ENCODE measurements at regions not wholly inside any gene's neighbourhood (a gene's known extent, or its start where the extent isn't known, plus 50 kb on each side); places are given as distances from the start of the nearest gene placed in this dataset.
"Not testable (repeated sequence)": the region's sequence is repeated elsewhere in the genome, so short reads cannot be mapped to it uniquely, and the experiment has no call there.

DNA sequence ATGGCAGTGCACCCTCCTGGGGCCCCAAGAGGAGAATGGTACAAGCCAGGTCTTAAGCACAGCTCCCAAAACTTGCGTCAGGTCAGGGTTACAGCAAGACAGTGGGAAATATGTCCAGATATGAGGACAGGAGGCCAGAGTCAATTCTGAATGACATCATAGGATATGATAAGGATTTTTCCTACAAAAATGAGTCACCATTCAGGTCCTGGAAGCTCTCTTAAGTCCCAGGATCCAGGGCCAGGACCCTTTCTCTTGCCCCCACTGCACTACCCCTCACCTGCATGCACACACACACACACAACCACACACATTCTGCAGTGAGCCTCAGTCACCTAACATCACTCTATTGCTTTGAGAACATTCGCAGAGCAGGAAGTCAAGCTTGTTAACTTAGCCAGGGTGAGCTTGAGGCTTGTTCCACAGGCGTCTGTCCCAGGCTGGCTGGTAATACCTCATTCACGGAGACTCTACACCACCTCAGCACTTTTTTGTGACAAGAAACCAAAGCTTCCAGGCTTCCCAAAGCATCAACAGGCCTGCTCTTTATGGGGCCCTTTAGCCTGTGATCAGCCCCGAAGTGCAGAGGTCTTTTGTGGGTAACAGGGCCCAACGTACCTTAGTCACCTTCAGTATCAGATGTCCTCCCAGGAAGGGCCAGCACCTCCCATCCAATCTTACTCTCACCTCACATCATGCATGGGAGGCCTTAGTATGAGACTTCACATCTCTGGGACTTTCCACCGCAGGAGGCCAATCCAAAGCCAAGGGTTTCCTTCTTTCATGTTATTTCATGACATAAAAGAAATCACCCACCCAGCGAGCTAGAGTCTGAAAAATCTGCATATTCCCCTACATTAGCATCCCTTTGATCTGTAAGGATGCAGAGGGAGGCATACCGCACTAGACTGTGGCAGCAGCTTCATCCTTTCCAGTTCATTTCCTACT is 74.0 kb upstream of the LIPC start:
- no peak for DNase-seq (ENCODE audit: low read depth in 2 of 2)

DNA sequence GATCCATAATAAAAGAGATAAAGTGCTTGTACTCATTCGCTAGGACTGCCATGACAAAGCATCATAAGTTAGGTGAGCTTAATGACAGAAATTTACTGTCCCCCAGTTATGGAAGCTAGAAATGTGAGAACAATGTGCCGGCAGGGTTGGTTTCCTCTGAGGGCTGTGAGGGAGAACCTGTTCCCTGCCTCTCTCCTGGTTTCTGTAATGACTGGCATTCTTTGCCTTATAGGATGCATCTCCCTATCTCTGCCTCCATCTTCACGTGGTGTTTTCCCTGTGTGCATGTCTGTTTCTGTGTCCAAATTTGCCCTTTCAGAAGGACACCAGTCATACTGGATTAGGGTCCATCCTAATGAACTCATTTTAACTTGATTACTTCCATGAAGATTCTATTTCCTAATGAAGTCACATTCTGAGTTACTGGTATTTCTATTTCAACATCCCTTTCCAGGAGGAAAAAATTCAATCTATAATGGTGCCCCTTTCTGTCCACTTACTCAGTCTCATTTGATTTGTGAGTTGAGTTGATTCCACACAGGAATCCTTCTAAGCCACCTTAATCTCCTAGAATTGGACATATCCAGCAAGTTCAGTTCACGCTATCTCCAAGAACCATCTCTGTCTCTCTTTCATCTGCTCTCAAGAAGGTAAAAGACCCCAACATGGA is 71.2 kb upstream of the LIPC start:
- no peak for DNase-seq (ENCODE audit: low read depth in 2 of 2)

DNA sequence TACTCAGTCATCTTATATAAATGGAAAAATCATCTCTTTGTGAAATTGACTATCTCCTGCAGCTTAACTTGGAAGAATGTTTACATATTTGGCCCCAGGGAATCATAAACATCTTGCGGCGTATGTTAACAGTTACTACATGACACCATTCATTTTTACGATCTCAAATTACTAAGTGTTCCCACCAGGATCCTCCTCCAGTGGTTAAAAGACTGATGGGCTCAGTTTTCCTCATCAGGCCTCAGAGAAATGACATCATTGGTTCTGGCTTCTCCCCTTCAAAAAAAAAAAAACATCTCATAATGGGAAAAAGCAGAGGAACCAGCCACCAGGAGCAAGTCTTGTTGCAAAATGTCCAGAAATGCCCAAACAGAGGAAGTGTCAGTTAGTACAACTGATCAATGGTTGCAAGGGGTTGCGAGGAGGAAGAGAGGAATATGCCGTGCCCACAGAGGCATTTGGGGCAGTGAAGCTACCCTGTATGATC is 70.5 kb upstream of the LIPC start:
- no peak for DNase-seq (ENCODE audit: low read depth in 2 of 2)

DNA sequence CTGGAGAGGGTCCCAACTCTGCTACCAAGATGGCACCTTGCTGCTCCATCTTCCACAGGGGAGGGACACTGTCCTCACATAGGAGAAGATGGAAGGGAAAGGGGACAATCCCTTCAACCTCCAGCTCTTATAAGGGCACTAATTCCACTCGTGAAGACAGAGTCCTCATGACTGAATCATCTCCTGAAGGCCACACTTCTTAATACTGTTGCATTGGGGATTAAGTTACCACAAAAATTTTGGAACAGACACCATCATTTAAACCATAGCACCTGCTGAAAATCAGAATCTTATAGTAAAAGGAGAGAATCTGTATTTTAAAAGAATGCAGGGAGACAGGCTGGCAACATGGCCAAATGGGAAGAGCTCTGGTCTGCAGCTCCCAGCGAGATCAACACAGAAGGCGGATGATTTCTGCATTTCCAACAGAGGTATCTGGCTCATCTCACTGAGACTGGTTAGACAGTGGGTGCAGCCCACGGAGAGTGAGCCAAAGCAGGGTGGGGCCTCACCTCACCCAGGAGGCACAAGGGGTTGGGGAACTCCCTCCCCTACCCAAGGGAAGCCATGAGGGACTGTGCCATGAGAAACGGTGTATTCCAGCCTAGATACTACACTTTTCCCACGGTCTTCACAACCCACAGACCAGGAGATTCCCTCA is 69.4 kb upstream of the LIPC start:
- no peak for DNase-seq (ENCODE audit: low read depth in 2 of 2)

DNA sequence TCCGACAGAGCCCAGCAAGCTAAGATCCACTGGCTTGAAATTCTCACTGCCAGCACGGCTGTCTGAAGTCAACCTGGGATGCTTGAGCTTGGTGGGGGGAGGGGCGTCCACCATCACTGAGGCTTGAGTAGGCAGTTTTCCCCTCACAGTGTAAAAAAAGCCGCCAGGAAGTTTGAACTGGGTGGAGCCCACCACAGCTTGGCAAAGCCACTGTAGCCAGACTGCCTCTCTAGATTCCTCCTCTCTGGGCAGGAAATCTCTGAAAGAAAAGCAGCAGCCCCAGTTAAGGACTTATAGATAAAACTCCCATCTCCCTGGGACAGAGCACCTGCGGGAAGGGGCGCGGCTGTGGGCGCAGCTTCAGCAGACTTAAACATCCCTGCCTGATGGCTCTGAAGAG is 68.7 kb upstream of the LIPC start:
- not testable (repeated sequence) for DNase-seq (ENCODE audit: low read depth in 2 of 2)

DNA sequence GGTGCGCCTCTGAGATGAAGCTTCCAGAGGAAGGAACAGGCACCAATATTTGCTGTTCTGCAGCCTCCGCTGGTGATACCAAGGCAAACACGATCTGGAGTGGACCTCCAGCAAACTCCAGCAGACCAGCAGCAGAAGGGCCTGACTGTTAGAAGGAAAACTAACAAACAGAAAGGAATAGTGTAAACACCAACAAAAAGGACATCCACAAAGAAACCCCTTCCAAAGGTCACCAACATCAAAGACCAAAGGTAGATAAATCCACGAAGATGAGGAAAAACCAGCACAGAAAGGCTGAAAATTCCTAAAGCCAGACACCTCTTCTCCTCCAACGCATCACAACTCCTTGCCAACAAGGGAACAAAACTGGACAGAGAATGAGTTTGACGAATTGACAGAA is 68.1 kb upstream of the LIPC start:
- not testable (repeated sequence) for DNase-seq (ENCODE audit: low read depth in 2 of 2)

DNA sequence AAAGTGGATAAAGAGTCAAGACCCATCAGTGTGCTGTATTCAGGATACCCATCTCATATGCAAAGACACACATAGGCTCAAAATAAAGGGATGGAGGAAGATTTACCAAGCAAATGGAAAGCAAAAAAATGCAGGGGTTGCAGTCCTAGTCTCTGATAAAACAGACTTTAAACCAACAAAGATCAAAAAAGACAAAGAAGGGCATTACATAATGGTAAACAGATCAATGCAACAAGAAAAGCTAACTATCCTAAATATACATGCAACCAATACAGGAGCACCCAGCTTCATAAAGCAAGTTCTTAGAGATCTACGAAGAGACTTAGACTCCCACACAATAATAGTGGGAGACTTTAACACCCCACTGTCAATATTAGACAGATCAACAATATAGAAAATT is 66.7 kb upstream of the LIPC start:
- not testable (repeated sequence) for DNase-seq (ENCODE audit: low read depth in 2 of 2)

DNA sequence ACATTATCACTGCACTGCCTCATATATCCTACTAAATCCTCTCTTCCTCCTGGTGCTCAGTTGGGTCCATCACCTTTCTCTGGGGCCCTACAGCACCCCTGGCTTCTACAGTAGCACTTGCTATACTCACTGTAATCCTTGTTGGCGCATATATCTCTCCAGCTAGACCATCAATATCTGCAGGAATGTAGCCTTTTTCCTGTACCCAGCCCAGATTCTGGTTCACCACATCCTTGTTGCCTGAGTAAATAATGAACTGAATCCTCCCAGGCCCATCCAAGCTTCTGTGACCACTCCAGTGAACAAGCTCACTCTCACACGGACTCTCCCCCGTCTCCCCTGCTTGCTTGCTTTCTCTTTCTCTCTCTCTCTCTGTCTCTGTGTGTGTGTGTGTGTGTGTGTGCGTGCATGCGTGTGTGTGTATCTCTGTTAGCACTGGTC is 62.5 kb upstream of the LIPC start:
- DNase-seq (ENCODE audit: low read depth in 2 of 2) = no peak

DNA sequence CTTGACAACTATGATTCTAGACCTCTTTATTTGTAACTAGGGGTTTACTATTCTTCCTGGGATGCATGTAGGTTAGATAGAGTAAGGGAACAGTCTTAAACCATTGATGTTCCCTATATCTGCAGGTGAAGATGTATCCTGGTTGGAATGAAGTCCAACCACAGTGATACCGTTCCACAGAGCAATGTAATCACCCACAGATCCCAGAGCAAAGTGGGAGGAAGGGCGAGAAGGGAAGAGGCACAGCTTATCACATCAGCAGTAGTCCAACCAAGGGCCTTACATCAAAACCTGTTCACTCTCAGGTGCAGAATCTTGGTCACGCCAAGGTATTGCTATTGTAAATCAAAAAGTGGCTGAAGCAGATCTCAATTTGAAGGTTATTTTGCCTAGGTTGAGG is 61.8 kb upstream of the LIPC start:
- DNase-seq (ENCODE audit: low read depth in 2 of 2) = no peak

DNA sequence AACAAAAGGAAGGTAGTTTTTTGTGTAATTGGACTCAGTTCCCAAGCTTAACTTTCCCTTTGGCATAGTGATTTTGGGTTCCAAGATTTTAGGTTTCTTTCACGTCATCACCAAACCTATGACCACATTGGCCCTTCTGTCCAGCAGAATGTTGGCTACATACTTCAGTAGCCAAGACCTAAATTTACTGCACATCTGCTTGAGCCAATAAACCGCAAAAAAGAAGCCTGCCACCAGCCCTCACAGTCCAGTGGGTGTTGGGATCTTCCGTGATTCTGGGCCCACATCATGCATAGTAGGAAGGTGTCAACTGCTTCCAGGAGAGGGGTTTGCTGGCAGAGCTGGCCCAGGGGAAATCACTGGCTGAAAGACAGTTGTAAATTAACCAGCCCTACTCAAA is 57.6 kb upstream of the LIPC start:
- DNase-seq (ENCODE audit: low read depth in 2 of 2) = no peak

DNA sequence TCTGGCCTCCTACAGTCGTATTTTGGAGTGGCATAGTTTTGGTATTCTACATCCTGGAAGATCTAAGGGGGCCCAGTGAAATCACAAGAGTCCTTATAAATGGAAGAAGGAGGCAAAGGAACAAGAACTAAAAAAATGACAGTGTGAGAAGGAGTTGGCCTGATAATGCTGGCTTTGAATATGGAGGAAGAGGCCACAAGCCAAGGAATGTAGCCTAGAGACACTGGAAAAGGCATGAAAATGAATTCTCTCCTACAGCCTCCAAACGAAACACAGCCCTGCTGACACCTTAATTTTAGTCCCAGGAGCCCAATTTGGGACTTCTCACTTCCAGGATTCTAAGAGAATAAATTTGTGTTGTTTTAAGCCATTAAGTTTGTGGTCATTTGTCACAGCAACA is 54.6 kb upstream of the LIPC start:
- DNase-seq (ENCODE audit: low read depth in 2 of 2) = no peak

DNA sequence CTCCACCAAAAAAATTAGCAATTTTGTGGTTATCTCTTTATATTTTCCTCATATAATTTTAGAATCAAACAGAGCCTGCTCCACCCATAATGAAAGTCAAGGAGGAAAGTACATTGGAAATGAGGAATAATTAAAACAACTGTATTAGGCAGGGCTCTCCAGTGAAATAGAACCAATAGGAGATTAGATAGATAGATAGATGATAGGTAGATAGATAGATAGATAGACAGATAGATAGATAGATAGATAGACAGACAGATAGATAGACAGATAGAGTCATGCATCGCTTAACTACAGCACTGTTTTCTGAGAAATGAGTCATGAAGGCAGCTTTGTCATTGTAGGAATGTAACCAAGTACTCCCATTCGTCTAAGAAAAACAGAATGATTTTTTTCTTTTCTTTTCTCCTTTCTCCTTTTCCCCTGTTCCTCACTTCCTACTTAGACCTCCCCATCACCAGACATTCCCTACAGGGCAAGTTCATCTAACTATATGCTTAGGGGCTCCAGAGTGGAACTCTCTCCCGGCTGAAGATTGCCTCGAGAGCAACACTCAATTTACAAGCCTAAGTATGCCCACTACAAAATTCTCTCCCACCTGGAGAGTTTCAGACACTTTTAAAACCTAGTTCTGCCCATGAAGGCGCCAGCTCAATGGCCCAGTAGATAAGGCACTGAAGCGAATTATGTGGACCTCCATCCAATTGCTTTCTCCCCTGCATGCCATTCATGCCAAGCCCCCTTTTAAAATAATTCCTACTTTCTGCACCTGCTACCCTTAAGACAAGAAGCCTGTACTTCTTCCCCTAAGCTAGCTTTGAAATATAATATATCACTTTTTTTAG is 53.3 kb upstream of the LIPC start:
- no peak for DNase-seq (ENCODE audit: low read depth in 2 of 2)

DNA sequence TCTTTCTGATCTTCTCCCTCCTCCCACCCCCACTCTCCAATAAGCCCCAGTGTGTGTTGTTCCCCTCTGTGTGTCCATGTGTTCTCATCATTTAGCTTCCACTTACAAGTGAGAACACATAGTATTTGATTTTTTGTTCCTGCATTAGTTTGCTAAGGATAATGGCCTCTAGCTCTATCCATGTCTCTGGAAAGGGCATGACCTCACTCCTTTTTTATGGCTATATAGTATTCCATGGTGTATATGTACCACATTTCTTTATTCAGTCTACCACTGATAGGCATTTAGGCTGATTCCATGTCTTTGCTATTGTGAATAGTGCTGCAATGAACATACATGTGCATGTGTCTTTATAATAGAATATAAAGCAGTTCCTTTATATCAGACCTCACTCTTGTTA is 52.3 kb upstream of the LIPC start:
- not testable (repeated sequence) for DNase-seq (ENCODE audit: low read depth in 2 of 2)

DNA sequence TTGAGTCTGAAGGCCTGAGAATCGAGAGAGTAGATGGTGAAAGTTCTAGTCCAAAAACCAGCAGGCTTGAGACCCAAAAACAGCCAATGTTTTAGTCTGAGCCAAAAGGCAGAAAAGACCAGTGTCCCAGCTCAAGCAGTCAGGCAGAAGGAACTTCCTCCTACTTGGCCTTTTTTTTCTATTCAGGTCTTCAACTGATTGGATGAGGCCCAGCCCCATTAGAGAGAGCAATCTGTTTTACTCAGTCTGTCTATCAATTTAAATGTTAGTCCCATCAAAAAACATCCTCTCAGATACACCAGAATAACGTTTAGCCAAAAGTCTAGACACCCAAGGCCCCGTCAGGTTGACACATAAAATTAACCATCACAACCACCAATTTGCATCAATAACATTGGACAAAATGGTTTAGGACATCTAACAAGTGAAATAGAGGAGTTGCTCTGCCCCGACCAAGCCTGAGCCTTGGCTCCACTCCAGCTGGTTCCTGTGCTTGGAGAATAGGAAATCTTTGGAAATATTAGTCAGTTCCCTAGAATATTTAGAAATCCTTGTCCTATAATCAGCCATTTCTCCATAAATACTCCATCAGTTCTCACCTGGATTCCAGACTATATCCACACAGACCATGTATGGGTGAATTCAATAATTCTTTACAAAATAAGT is 51.4 kb upstream of the LIPC start:
- no peak for DNase-seq (ENCODE audit: low read depth in 2 of 2)

DNA sequence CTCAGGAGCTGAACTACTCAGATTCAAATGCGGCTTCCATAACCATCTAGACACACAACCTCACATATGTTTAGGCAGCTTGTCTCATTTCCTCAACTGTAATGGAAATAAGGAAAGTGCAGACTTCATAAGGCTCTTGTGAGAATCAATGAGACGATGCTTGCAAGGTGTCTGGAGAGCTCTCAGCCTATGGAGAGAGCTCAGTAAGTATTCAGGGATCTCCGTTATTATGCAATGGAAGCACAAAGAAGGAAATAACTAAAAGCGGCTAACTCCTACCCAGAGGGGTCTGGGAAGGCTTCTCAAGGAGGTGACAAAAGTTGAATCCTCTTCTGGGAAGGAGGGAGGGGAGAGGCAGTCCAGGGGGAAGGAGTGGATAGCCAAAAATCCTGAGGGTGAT is 50.1 kb upstream of the LIPC start:
- DNase-seq (ENCODE audit: low read depth in 2 of 2) = no peak
